HL-60/S4 (cell line): ENCODE measurements at regions not wholly inside any gene's neighbourhood (a gene's known extent, or its start where the extent isn't known, plus 50 kb on each side); places are given as distances from the start of the nearest gene placed in this dataset.

ENCODE experiments used
- in situ Hi-C: fragments of 300-500 bp; cut with MboI; formaldehyde crosslinking; loops from 2 replicates; pipeline ENCODE4 v1.14.3; 2022; ENCODE audit warnings: low sequenced_read_pairs

GRCh38 chr2:173584000-173584399 lies 229.3 kb downstream of the CDCA7 start:
- in situ Hi-C loops = no loop called here

- in situ Hi-C loops = no loop called here
These were observed 230.2 kb downstream of the CDCA7 start for GRCh38 chr2:173584676-173585458.

GRCh38 chr2:173588931-173589369 lies 234.3 kb downstream of the CDCA7 start:
- in situ Hi-C loops = no loop called here

- in situ Hi-C loops = no loop called here
These were observed 235.1 kb downstream of the CDCA7 start for GRCh38 chr2:173589604-173590275.

- in situ Hi-C loops = no loop called here
These were observed 235.7 kb downstream of the CDCA7 start for GRCh38 chr2:173590276-173590861.

- in situ Hi-C loops = no loop called here
These were observed 238.4 kb downstream of the CDCA7 start for GRCh38 chr2:173593109-173593508.

- in situ Hi-C loops = no loop called here
These were observed 241.6 kb downstream of the CDCA7 start for GRCh38 chr2:173596244-173596643.

GRCh38 chr2:173598525-173598924 lies 243.9 kb downstream of the CDCA7 start:
- in situ Hi-C loops = no loop called here

- in situ Hi-C loops = no loop called here
These were observed 245.2 kb downstream of the CDCA7 start for GRCh38 chr2:173599821-173600359.

GRCh38 chr2:173602153-173602795 lies 247.6 kb downstream of the CDCA7 start:
- in situ Hi-C loops = no loop called here

GRCh38 chr2:173605994-173606393 lies 251.3 kb downstream of the CDCA7 start:
- in situ Hi-C loops = no loop called here

GRCh38 chr2:173606619-173607248 lies 252.1 kb downstream of the CDCA7 start:
- in situ Hi-C loops = no loop called here

- in situ Hi-C loops = no loop called here
These were observed 253.1 kb downstream of the CDCA7 start for GRCh38 chr2:173607606-173608311.

GRCh38 chr2:173611121-173611520 lies 256.4 kb downstream of the CDCA7 start:
- in situ Hi-C loops = no loop called here

- in situ Hi-C loops = no loop called here
These were observed 257.7 kb downstream of the CDCA7 start for GRCh38 chr2:173612354-173612753.

GRCh38 chr2:173613386-173613785 lies 258.7 kb downstream of the CDCA7 start:
- in situ Hi-C loops = no loop called here

GRCh38 chr2:173614265-173614930 lies 259.7 kb downstream of the CDCA7 start:
- in situ Hi-C loops = no loop called here

- in situ Hi-C loops = no loop called here
These were observed 269.0 kb downstream of the CDCA7 start for GRCh38 chr2:173623438-173624319.

GRCh38 chr2:173625315-173625714 lies 270.6 kb downstream of the CDCA7 start:
- in situ Hi-C loops = no loop called here
